HG03060 (cell line): ENCODE measurements at regions not wholly inside any gene's neighbourhood (a gene's known extent, or its start where the extent isn't known, plus 50 kb on each side); places are given as distances from the start of the nearest gene placed in this dataset.
A peak's percentile ranks its signal among the peaks of the same experiment; 100 is the strongest.
"Not testable (repeated sequence)": the region's sequence is repeated elsewhere in the genome, so short reads cannot be mapped to it uniquely, and the experiment has no call there.

ENCODE experiments used
- ATAC-seq: cut with Tn5 transposase; IDR thresholded peaks from one replicate; pipeline ENCODE4 v1.9.1; 2021; ENCODE audit warnings: low read depth, moderate number of reproducible peaks; ENCODE audit not compliant: unreplicated experiment

GRCh38 chr11:23429569-23429968 is 569.3 kb upstream of the CCDC179 start:
- no peak for ATAC-seq

GRCh38 chr11:23453522-23453921 is 593.2 kb upstream of the CCDC179 start:
- no peak for ATAC-seq

GRCh38 chr11:23455321-23455891 is 595.1 kb upstream of the CCDC179 start:
- ATAC-seq = no peak

- ATAC-seq = no peak
Measured at GRCh38 chr11:23457641-23458040, 597.4 kb upstream of the CCDC179 start.

GRCh38 chr11:23471878-23472277 is 611.6 kb upstream of the CCDC179 start:
- ATAC-seq = no peak

GRCh38 chr11:23473782-23474181 is 613.5 kb upstream of the CCDC179 start:
- ATAC-seq = no peak

- ATAC-seq = no peak
Measured at GRCh38 chr11:23480736-23481135, 620.5 kb upstream of the CCDC179 start.

GRCh38 chr11:23484146-23484545 is 623.9 kb upstream of the CCDC179 start:
- not testable (repeated sequence) for ATAC-seq

GRCh38 chr11:23484618-23485017 is 624.3 kb upstream of the CCDC179 start:
- ATAC-seq = not testable (repeated sequence)

- no peak for ATAC-seq
Measured at GRCh38 chr11:23490557-23491235, 630.4 kb upstream of the CCDC179 start.

- ATAC-seq = no peak
Measured at GRCh38 chr11:23494981-23495380, 634.7 kb upstream of the CCDC179 start.

- ATAC-seq = no peak
Measured at GRCh38 chr11:23496340-23496739, 636.1 kb upstream of the CCDC179 start.

- ATAC-seq = no peak
Measured at GRCh38 chr11:23497040-23497439, 636.8 kb upstream of the CCDC179 start.

GRCh38 chr11:23502389-23502788 is 642.1 kb upstream of the CCDC179 start:
- ATAC-seq = no peak

GRCh38 chr11:23502826-23503225 is 642.6 kb upstream of the CCDC179 start:
- ATAC-seq = no peak

- no peak for ATAC-seq
Measured at GRCh38 chr11:23509023-23509422, 648.7 kb upstream of the CCDC179 start.

- no peak for ATAC-seq
Measured at GRCh38 chr11:23509821-23510220, 649.5 kb upstream of the CCDC179 start.

- no peak for ATAC-seq
Measured at GRCh38 chr11:23519194-23519593, 658.9 kb upstream of the CCDC179 start.

- ATAC-seq = no peak
Measured at GRCh38 chr11:23520226-23520960, 660.1 kb upstream of the CCDC179 start.

- no peak for ATAC-seq
Measured at GRCh38 chr11:23536907-23537306, 676.6 kb upstream of the CCDC179 start.

- no peak for ATAC-seq
Measured at GRCh38 chr11:23539556-23539955, 679.3 kb upstream of the CCDC179 start.

- ATAC-seq = peak; percentile 79
Measured at GRCh38 chr11:23540101-23540561, 679.9 kb upstream of the CCDC179 start.
